Skeletal muscle satellite cell (primary cell): ENCODE measurements at regions not wholly inside any gene's neighbourhood (a gene's known extent, or its start where the extent isn't known, plus 50 kb on each side); places are given as distances from the start of the nearest gene placed in this dataset.

Experiments
- H3K27me3 ChIP-seq: 2 replicates; pipeline ENCODE4 v1.7.0; 2013; ENCODE audit warnings: low read length; ENCODE audit not compliant: control insufficient read depth, insufficient read depth
- H3K36me3 ChIP-seq: 2 replicates; pipeline ENCODE4 v1.7.0; 2013; ENCODE audit warnings: mild to moderate bottlenecking, control low read depth, low read length; ENCODE audit not compliant: insufficient read depth
- H3K4me1 ChIP-seq: 2 replicates; pipeline ENCODE4 v1.7.0; 2013; ENCODE audit warnings: low read length; ENCODE audit not compliant: control insufficient read depth, insufficient read depth
- H3K4me2 ChIP-seq: 2 replicates; pipeline ENCODE4 v1.7.0; 2013; ENCODE audit warnings: mild to moderate bottlenecking, low read length
- H3K4me3 ChIP-seq: 2 replicates; pipeline ENCODE4 v1.7.0; 2013; ENCODE audit warnings: low read length
- H3K9ac ChIP-seq: 2 replicates; pipeline ENCODE4 v1.7.0; 2013; ENCODE audit warnings: mild to moderate bottlenecking, low read depth, low read length, moderate library complexity
- H3K9me3 ChIP-seq: replicated peaks from 2 replicates; pipeline ENCODE4 v1.7.0; 2013; ENCODE audit warnings: mild to moderate bottlenecking, control low read depth, low read length

DNA sequence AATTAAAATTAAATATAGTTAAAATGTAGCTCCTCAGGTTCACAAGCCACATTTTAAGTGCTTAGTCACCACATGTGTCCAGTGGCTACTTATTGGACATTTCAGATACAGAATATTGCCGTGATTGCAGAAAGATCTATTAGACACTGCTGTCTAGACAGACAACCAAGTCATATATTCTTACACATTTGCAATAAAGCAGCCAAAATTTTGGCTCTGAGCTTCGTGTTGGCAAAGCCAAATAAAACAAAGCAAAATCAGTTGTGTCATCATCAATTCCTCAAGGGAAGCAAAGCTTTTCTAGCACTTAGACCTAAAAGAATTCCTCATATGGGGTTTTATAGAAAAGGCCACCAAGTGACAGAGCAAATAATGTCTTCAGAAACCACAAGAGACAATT is 193.1 kb upstream of the LPP start:
- H3K27me3 ChIP-seq: no peaks in the 10 kb centered on the region
- H3K36me3 ChIP-seq: no peaks in the 10 kb centered on the region
- peaks cover 15% of the 10 kb centered on the region for H3K4me1 ChIP-seq
- no peak overlapping the region for H3K4me3 ChIP-seq
- H3K4me2 ChIP-seq: no peak overlapping the region
- H3K9ac ChIP-seq: no peak overlapping the region
- no peaks in the 10 kb centered on the region for H3K9me3 ChIP-seq

DNA sequence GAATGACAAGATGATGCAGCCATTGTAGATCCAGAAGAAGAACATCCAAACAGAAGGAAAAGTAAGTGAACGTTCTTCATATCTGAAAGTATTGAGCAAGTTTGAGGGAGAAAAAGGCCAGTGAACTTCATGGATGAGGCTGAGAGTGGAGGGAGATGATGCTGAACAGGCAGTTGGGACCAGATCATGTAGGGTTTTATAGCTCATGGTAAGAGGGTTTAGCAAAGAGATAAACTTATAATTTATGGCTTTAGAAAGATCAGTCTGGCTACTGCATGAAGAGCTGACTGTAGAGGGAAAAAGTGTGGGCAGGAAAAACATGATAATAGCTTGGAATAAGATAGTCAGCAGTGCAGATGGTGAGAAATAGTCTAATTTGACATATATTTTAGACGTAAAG is 192.6 kb upstream of the LPP start:
- H3K36me3 ChIP-seq: no peaks in the 10 kb centered on the region
- H3K4me2 ChIP-seq: no peak overlapping the region
- no peak overlapping the region for H3K9ac ChIP-seq
- peaks cover 12% of the 10 kb centered on the region for H3K4me1 ChIP-seq
- no peaks in the 10 kb centered on the region for H3K9me3 ChIP-seq
- no peak overlapping the region for H3K4me3 ChIP-seq
- no peaks in the 10 kb centered on the region for H3K27me3 ChIP-seq

DNA sequence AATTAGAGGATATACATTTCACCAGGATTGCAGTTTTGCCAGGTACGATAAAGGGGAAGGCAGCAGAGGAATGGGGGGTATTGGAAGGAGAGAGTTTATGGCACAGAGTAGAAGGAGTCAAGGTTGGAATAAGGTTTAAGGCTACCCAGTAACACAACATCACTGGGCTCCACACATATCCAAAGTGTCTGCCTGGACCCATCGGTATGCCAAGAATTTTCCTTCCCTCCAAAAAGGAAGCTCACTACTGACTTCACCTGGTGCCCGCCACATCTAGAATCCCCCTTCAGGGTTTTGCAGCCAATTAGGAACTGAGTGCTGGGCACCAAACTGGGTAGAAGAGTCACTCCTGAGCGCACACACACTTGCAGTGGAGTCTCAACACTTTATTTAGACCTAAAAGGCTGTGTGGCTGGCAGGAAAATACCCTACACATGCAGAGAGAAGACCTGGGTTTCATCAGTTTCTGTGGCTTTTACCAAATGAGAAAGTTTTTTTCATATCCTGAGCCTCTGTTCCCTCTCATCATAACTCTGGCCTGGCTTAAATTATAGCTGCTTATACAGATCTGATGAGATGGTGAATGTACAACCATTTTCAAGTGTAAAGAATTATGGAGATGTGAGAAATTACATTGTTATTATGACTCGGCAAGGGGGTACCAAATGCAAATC is 190.8 kb upstream of the LPP start:
- no peak overlapping the region for H3K9ac ChIP-seq
- H3K4me3 ChIP-seq: no peak overlapping the region
- H3K4me1 ChIP-seq: peaks cover 3% of the 10 kb centered on the region
- peaks cover 3% of the 10 kb centered on the region for H3K27me3 ChIP-seq
- no peaks in the 10 kb centered on the region for H3K9me3 ChIP-seq
- H3K36me3 ChIP-seq: no peaks in the 10 kb centered on the region
- no peak overlapping the region for H3K4me2 ChIP-seq

DNA sequence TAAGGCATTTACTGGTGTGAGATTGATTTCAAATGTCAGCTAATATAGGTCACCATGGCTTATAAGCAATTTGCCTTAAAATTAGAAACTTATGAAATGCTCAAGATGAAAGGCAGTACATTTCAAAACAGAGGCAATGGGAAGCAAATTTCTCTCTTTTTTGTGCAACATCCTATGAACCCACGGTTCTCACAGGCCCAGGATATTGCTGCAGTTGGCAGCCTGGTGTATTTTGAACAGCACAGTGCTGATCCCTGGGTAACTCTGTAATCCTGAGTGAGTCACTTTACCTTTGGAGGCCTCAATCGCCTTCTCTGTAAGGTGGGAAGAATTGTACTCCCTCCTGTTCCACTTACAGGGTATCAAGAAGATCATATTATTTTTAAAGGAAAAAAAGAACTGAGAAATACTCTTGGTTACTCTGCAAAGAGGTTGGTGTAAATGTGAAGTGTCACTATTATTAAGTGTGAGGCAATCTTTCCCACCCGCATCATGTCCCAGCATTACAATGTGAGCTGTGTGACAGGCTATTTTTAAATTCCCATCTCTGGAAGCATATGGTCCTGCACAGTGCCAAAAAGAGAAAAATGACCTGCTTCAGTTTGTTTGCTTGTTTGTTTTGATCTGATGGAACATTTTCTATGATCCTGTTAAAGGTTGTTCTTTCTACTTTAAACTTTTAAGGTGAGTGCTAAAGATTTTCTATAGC is 190.1 kb upstream of the LPP start:
- Histone ChIP-seq H3K4me2 (no peak overlapping the region), H3K9me3 (no peaks in the 10 kb centered on the region), H3K36me3 (no peaks in the 10 kb centered on the region), H3K9ac (no peak overlapping the region), H3K4me3 (no peak overlapping the region), H3K4me1 (peaks cover 10% of the 10 kb centered on the region), H3K27me3 (peaks cover 3% of the 10 kb centered on the region)

DNA sequence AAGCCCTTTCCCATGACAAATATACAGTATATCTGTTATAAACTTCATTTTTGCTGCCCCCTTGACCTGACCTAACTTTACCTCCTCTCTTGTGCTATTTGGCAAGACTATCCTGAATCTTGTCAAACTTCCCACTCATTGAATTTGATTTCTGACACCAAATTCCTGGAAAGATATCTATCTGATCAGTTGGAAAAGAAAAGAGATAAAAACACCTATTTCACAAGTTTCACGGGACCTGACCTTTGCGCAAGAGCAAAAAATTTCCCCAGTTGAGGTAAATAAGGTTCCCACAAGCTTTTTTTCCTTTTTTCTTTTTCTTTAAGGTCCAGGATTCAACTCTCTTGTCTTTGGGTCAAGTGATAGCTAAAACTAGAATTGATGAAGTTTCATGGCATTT is 189.2 kb upstream of the LPP start:
- peaks cover 16% of the 10 kb centered on the region for H3K4me1 ChIP-seq
- H3K27me3 ChIP-seq: peaks cover 3% of the 10 kb centered on the region
- no peak overlapping the region for H3K4me2 ChIP-seq
- H3K9me3 ChIP-seq: no peaks in the 10 kb centered on the region
- H3K4me3 ChIP-seq: no peak overlapping the region
- H3K9ac ChIP-seq: no peak overlapping the region
- no peaks in the 10 kb centered on the region for H3K36me3 ChIP-seq

DNA sequence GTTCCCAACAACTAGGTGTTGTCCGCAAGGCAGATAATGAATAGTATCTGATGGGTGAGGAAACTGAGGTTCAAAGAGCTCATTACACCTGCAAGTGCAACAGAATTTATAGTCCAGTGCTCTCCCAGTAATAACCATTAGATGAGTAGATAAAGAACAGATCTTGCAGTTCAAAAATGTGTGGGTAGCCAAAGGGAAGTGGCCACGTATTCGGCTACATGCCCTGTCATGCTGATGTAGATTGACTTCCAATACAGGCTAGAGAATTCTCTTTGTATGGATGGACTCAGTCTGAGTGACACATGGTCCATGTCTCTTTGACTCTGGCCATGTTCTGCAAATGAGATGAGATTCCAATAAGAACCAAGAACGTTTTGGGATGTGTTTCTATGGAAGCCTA is 187.9 kb upstream of the LPP start:
- Histone ChIP-seq H3K9ac (no peak overlapping the region), H3K9me3 (no peaks in the 10 kb centered on the region), H3K4me3 (no peak overlapping the region)

DNA sequence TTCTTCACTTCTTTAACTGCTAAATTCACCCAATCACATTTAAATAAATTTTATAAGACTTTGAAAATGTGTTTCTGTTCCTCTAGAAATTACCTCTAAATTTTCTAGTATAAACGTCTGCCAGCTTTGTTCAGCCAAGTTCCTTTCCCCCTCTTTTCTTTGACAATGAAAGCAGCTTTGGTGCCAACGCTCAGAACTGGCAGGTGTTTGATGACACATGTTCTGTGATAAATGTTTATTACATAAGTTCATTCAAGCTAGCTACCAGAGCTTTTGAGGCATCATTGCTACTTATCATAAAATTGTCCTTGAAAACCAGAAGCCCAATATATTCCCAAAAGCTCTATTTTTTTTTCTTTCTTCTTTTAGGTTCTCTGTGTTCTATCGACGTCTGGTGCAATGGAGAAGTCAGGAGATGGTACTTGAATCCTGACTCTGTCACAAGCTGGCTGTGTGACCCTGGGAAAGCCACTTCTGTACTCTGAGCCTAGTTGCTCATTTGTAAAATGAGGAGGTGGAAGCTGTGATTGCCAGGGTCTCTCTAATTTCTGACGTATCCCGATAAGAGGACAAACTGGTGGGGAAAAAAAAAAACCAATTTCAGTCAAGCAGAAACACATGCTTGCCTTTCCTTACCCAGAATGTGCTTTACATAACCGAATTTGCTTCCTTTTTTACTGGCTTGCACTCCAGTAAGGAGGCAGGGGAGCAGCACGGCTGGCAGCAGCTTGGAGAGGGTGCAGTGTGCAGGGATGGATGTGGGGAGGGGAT is 187.1 kb upstream of the LPP start:
- H3K9me3 ChIP-seq: no peaks in the 10 kb centered on the region
- H3K4me1 ChIP-seq: peaks cover 16% of the 10 kb centered on the region
- no peak overlapping the region for H3K4me3 ChIP-seq

More for the DNA sequence above, 187.9 kb upstream of the LPP start:
- H3K4me2 ChIP-seq: no peak overlapping the region
- H3K27me3 ChIP-seq: peaks cover 3% of the 10 kb centered on the region
- peaks cover 16% of the 10 kb centered on the region for H3K4me1 ChIP-seq
- no peaks in the 10 kb centered on the region for H3K36me3 ChIP-seq

DNA sequence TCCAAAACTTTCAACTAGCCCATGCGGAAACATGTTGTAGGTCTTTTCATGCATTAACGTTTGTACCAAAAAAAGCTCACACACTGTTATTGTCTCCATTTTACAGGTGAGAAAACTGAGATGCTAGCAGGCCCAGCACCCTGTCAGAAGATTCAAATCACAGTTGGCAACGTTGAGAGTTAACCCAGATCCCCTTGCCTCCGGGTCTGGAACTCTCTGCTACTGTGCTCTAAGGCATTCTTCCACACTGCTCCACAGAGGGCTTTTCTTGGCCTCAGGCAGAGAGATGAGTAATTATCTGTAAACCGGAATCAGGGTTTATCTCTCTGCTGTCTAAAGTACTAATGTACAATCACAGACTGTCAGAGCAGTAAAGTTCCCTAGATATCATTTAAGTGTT is 186.0 kb upstream of the LPP start:
- Histone ChIP-seq H3K4me1 (peaks cover 16% of the 10 kb centered on the region), H3K27me3 (peaks cover 3% of the 10 kb centered on the region), H3K4me3 (no peak overlapping the region), H3K9ac (no peak overlapping the region), H3K9me3 (no peaks in the 10 kb centered on the region), H3K4me2 (no peak overlapping the region), H3K36me3 (no peaks in the 10 kb centered on the region)

More for the DNA sequence above, 187.1 kb upstream of the LPP start:
- Histone ChIP-seq H3K27me3 (peaks cover 3% of the 10 kb centered on the region), H3K36me3 (no peaks in the 10 kb centered on the region), H3K9ac (no peak overlapping the region), H3K4me2 (no peak overlapping the region)

DNA sequence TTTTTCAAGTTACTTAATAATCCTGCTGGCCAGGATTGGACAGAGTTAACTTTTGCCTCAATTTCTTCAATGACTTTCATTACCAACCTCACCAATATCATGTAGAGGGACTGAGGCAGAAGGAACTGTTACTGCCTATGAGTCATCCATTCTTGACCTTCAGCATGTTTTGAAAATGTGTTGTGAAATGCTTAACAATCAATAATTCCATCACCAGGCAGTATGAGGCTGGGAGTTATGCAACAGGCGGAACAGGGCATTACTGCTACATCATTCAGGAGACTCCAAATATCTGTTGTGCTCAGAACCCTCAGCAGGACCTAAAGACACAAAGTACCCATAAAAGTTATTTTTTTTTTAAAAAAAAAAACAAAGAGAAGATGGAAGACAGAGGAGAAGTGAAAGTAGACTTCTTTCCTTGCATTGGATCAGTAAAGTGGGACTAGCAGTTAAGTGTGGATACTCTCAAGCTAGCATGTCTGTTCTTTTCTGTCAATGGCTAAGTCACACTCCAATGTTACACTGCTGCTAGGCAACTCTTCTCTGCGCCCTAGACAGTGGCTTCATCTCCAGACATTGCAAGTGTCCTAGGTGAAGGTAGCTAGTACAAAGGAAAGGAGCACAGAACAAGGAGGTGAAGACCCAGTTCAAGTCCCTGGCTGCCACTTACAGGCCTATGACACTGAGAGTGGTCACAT is 184.9 kb upstream of the LPP start:
- Histone ChIP-seq H3K9me3 (no peaks in the 10 kb centered on the region), H3K4me1 (peaks cover 16% of the 10 kb centered on the region), H3K36me3 (no peaks in the 10 kb centered on the region), H3K9ac (no peak overlapping the region), H3K4me3 (no peak overlapping the region), H3K27me3 (peaks cover 3% of the 10 kb centered on the region), H3K4me2 (no peak overlapping the region)

DNA sequence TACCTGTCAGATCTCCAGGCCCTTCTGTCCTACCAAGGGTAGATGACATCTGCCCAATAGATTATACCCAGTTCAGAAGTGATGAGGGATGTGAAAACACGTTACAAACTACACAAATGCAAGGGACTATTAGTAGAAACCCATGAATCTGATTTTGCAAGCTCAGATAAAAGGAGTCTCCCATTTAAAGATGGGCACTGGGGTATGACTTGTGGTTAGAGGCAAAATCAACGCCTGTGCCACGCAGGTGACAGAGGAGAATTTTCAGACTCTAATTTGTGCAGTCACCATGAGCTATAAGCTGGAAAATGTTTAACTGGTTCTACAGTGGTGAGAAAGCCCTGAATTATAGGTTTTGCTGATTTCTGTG is 184.4 kb upstream of the LPP start:
- H3K9me3 ChIP-seq: no peaks in the 10 kb centered on the region
- no peak overlapping the region for H3K4me2 ChIP-seq
- H3K9ac ChIP-seq: no peak overlapping the region
- no peaks in the 10 kb centered on the region for H3K36me3 ChIP-seq
- no peak overlapping the region for H3K4me3 ChIP-seq
- peaks cover 16% of the 10 kb centered on the region for H3K4me1 ChIP-seq
- peaks cover 3% of the 10 kb centered on the region for H3K27me3 ChIP-seq

DNA sequence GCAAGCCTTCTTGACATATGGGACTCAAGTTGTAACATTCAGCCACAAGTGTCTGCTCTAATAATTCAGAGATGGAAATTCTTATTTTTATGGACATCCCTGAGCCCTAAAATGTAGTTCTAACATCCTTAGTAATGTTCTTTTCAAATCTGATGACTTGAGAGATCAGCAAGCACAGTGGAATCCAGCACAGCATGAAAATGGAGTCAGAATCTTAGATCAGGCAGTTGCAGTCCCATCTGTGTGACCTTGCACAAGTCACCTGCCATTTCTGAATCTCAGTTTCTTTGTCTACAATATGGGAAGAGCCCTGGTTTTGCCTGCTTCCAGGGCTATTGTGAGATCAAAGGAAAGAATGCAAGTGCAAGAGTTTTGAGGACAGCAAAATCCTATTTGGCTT is 183.9 kb upstream of the LPP start:
- peaks cover 16% of the 10 kb centered on the region for H3K4me1 ChIP-seq

More for the DNA sequence above, 183.9 kb upstream of the LPP start:
- no peak overlapping the region for H3K4me2 ChIP-seq
- H3K36me3 ChIP-seq: no peaks in the 10 kb centered on the region
- H3K27me3 ChIP-seq: peaks cover 3% of the 10 kb centered on the region
- no peak overlapping the region for H3K4me3 ChIP-seq
- no peaks in the 10 kb centered on the region for H3K9me3 ChIP-seq
- H3K9ac ChIP-seq: no peak overlapping the region
